Left ventricle myocardium inferior (tissue), 1 donor: ENCODE measurements at regions not wholly inside any gene's neighbourhood (a gene's known extent, or its start where the extent isn't known, plus 50 kb on each side); places are given as distances from the start of the nearest gene placed in this dataset.

Source experiments
- DNase-seq: peaks from one replicate; pipeline ENCODE4 v3.0.0-alpha.2; 2020
- H3K27ac ChIP-seq: fragments of 200-600 bp; replicated peaks from 2 replicates; pipeline ENCODE4 v1.8.0; 2021
- H3K27me3 ChIP-seq: fragments of 200-600 bp; 2 replicates; pipeline ENCODE4 v1.8.0; 2021; ENCODE audit warnings: low read depth
- H3K36me3 ChIP-seq: fragments of 200-600 bp; 2 replicates; pipeline ENCODE4 v1.8.0; 2021
- H3K4me1 ChIP-seq: fragments of 200-600 bp; 2 replicates; pipeline ENCODE4 v1.8.0; 2021
- H3K4me3 ChIP-seq: fragments of 200-600 bp; 2 replicates; pipeline ENCODE4 v1.8.0; 2021; ENCODE audit warnings: mild to moderate bottlenecking, moderate library complexity
- H3K9me3 ChIP-seq: fragments of 200-600 bp; replicated peaks from 2 replicates; pipeline ENCODE4 v1.8.0; 2021
- intact Hi-C: fragments of 100-400 bp; cut with micrococcal nuclease; formaldehyde crosslinking; loops from one replicate; pipeline ENCODE4 v1.11.0; 2022
- TF ChIP-seq, protein P1 (sequence below): fragments of 200-600 bp; IDR thresholded peaks from 2 replicates; pipeline ENCODE4 v1.8.0; 2021; ENCODE audit warnings: antibody characterized with exemption, mild to moderate bottlenecking, borderline replicate concordance
- donor health status: DM: no; HTN: yes; CAD: no; lungs with severe emphysema.

DNA sequence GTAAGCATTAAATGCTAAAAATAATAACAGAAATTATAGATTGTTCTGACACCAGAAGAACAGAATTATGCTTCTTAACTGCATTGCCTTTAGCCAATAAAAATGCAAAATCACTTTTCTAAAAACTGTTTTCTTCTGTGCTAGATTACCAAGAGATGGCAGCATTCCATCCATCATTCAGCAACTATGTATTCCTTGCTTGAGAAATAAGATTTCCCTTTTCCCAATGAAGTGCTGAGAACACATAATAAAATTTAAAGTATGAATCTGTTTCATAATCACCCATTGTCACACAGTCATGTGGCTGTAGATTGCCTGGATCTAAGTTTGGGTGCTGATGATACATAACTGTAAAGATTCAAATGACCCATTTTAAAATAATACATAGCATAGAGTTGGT is 504.2 kb downstream of the TDRD15 start:
- TF ChIP-seq, protein P1, sequence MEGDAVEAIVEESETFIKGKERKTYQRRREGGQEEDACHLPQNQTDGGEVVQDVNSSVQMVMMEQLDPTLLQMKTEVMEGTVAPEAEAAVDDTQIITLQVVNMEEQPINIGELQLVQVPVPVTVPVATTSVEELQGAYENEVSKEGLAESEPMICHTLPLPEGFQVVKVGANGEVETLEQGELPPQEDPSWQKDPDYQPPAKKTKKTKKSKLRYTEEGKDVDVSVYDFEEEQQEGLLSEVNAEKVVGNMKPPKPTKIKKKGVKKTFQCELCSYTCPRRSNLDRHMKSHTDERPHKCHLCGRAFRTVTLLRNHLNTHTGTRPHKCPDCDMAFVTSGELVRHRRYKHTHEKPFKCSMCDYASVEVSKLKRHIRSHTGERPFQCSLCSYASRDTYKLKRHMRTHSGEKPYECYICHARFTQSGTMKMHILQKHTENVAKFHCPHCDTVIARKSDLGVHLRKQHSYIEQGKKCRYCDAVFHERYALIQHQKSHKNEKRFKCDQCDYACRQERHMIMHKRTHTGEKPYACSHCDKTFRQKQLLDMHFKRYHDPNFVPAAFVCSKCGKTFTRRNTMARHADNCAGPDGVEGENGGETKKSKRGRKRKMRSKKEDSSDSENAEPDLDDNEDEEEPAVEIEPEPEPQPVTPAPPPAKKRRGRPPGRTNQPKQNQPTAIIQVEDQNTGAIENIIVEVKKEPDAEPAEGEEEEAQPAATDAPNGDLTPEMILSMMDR: no peak
- no peaks in the 10 kb centered on the region for H3K9me3 ChIP-seq
- DNase-seq: no peak
- no peaks in the 10 kb centered on the region for H3K36me3 ChIP-seq
- no peak overlapping the region for H3K27ac ChIP-seq
- intact Hi-C loops: no loop called here
- H3K4me3 ChIP-seq: no peak overlapping the region
- H3K27me3 ChIP-seq: no peaks in the 10 kb centered on the region
- no peaks in the 10 kb centered on the region for H3K4me1 ChIP-seq

DNA sequence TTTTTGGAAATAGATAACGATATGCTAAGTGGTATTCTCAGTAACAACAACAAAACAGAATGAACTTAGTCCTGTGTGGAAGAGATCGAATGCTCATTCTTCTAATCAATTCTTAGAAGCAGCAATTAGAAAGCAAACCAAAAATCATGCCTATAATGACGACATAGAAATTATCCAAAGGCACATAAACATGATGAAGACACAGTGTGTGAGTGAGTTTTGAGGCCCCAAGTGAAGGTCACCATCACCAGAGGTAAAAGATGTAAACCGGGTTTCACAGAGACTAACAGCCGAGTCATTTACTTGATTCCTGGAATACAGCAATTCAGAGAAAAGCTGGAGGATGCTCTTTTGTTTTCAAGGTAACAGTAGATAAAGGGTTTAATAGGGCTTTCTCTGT is 509.2 kb downstream of the TDRD15 start:
- no peak overlapping the region for H3K4me3 ChIP-seq
- no peaks in the 10 kb centered on the region for H3K4me1 ChIP-seq
- no peaks in the 10 kb centered on the region for H3K9me3 ChIP-seq
- TF ChIP-seq, protein P1: no peak
- intact Hi-C loops: no loop called here
- no peak overlapping the region for H3K27ac ChIP-seq
- no peaks in the 10 kb centered on the region for H3K36me3 ChIP-seq
- no peaks in the 10 kb centered on the region for H3K27me3 ChIP-seq
- no peak for DNase-seq

DNA sequence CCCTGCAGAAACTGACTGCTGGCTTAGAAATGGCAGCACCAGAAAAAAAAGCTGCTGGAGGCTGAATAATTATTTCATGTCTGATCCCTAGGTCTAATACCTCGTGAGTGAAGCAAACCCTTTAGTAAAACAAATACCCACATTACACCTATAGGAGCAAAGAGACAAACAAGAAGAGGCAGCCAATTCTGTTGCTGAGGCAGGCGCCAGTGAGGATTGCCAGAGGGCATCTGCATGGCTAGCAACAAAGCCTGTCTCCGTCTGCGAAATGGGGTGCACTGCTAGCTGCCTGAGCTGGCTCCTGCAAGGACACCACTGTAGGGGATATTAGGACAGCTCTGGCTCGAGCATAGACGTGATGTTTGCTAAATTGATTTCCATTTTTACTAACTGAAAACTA is 509.7 kb downstream of the TDRD15 start:
- Histone ChIP-seq H3K4me1 (no peaks in the 10 kb centered on the region), H3K27ac (no peak overlapping the region), H3K27me3 (no peaks in the 10 kb centered on the region), H3K9me3 (no peaks in the 10 kb centered on the region), H3K4me3 (no peak overlapping the region), H3K36me3 (no peaks in the 10 kb centered on the region)
- intact Hi-C loops: no loop called here
- TF ChIP-seq, protein P1: no peak
- no peak for DNase-seq

DNA sequence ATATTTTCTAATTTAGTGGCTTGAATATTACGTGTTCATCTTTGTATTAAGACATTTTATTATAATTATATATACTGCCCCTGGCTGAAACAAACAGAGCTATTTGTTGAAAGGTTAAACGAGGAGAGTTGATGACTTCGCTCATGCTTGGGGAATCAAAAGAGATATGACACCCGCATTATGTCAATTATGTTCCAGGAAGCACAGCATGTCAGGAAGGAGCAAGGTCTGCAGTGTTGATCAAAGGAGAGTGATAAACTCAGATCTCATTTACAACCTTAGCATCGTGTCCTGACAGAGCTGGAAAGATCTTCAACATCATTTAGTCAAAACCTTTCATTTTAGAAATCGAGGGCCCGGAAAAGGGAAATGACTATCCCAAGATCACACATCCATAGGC is 510.1 kb downstream of the TDRD15 start:
- Histone ChIP-seq H3K27ac (no peak overlapping the region), H3K9me3 (no peaks in the 10 kb centered on the region), H3K4me3 (no peak overlapping the region), H3K36me3 (no peaks in the 10 kb centered on the region), H3K27me3 (no peaks in the 10 kb centered on the region), H3K4me1 (no peaks in the 10 kb centered on the region)
- intact Hi-C loops: no loop called here
- TF ChIP-seq, protein P1: no peak
- no peak for DNase-seq

DNA sequence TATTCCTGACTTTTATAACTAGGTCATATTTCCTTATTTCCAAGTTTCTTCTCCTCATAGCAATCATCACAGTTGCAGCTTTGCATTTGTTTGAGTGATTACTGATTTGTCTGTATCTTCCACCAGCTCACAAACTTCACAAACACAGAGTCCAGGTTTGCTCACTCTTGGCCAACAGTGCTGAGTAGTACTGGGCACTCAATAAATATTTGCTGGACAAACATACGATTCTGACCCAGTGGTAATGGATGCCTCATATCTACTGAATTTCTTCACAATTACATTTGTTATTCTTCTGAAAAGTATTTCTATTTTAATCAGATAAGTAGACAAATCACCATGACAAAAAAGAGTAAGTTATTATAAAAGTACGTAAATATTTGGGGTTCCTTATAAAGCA is 516.3 kb downstream of the TDRD15 start:
- Histone ChIP-seq H3K4me3 (no peak overlapping the region), H3K36me3 (no peaks in the 10 kb centered on the region), H3K9me3 (no peaks in the 10 kb centered on the region), H3K27ac (no peak overlapping the region), H3K27me3 (no peaks in the 10 kb centered on the region), H3K4me1 (no peaks in the 10 kb centered on the region)
- intact Hi-C loops: no loop called here
- TF ChIP-seq, protein P1: no peak
- DNase-seq: no peak

DNA sequence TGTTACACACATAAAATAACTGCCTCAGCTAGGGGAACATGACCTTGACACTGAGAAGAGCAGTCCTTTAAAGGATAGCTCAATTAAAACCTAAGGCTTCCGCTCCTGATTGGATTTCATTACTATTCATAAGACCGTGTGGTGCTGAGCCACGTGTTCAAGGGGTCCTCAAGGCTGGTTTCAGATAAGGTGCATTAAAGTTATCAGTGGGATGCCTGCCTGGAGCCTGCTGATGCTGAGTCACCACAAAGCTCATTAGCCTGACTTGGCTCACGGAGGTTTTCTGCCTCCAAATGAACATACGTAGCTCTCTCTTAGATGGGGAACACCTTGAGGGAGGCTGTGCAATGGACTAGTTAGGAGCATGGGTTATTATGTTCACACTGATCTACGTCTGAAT is 518.9 kb downstream of the TDRD15 start:
- DNase-seq: no peak
- Histone ChIP-seq H3K4me3 (no peak overlapping the region), H3K9me3 (no peaks in the 10 kb centered on the region), H3K36me3 (no peaks in the 10 kb centered on the region), H3K27ac (no peak overlapping the region), H3K4me1 (no peaks in the 10 kb centered on the region), H3K27me3 (no peaks in the 10 kb centered on the region)
- TF ChIP-seq, protein P1: no peak
- intact Hi-C loops: no loop called here
